ENCODE measurements at regions not wholly inside any gene's neighbourhood (a gene's known extent, or its start where the extent isn't known, plus 50 kb on each side); places are given as distances from the start of the nearest gene placed in this dataset.
"Not testable (repeated sequence)": the region's sequence is repeated elsewhere in the genome, so short reads cannot be mapped to it uniquely, and the experiment has no call there.

DNA sequence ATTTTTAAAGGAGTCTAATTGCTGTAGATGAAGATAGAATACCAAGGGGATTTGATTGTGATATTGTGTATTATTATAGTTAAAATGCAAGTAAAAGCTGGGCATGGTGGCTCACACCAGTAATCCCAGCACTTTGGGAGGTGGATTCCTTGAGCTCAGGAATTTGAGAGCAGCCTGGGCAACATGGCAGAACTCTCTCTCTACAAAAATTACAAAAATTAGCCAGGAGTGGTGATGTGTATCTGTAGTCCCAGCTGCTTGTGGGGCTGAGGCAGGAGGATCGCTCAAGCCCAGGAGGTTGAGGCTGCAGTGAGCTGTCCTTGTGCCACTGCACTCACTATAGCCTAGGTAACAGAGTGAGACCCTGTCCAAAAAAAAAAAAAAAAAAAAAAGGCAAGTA is 687.0 kb downstream of the NUP35 start:
- DNase-seq (ENCODE audit: low read depth, low spot score): no peak
- no peaks in the 10 kb centered on the region for H3K36me3 ChIP-seq (ENCODE audit: insufficient read depth, low read length)
- TF ChIP-seq FOXP2 (optimal IDR thresholded peaks at IDR 0.05; ENCODE audit: control extremely low read depth, extremely low read length, insufficient read depth) (no peak), EZH2 (IDR thresholded peaks at IDR 0.05) (no peak), POLR2AphosphoS5 (IDR thresholded peaks at IDR 0.05; ENCODE audit: borderline replicate concordance, low read depth, low read length) (no peak)
- no peak overlapping the region for H3K4me3 ChIP-seq
- no peaks in the 10 kb centered on the region for H3K9me3 ChIP-seq (ENCODE audit: low read depth, low read length)
- H3K9ac ChIP-seq (ENCODE audit: insufficient read length): no peak overlapping the region
- H3K27ac ChIP-seq: no peak overlapping the region

DNA sequence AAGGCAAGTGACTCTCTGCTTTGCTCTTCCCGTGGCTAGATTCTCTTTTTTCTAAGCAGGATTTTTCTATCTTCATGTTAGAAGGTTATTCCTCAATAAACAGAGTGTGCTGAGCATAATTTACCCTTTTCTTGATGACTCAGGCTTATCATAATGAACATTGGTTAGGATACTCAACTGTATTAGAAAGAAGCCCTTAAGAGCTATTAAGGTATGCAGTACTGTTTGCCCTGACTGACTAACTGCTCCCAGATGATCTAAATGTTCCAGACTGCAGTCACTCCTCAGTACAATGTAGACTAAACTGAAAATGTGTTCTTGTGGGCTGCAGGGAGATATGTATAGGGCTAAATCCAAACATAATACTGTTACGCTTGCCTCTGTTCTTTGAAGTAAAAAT is 687.8 kb downstream of the NUP35 start:
- Histone ChIP-seq H3K9ac (ENCODE audit: insufficient read length) (no peak overlapping the region), H3K36me3 (ENCODE audit: insufficient read depth, low read length) (no peaks in the 10 kb centered on the region), H3K27ac (no peak overlapping the region), H3K9me3 (ENCODE audit: low read depth, low read length) (no peaks in the 10 kb centered on the region), H3K4me3 (no peak overlapping the region)
- TF ChIP-seq EZH2 (IDR thresholded peaks at IDR 0.05): no peak
- TF ChIP-seq FOXP2 (optimal IDR thresholded peaks at IDR 0.05; ENCODE audit: control extremely low read depth, extremely low read length, insufficient read depth): no peak
- no peak for DNase-seq (ENCODE audit: low read depth, low spot score)

GRCh38 chr2:183825710-183826109 is 701.5 kb downstream of the NUP35 start:
- no peak for DNase-seq (ENCODE audit: low read depth, low spot score)
- TF ChIP-seq FOXP2 (optimal IDR thresholded peaks at IDR 0.05; ENCODE audit: control extremely low read depth, extremely low read length, insufficient read depth) (no peak), POLR2AphosphoS5 (IDR thresholded peaks at IDR 0.05; ENCODE audit: borderline replicate concordance, low read depth, low read length) (no peak), EZH2 (IDR thresholded peaks at IDR 0.05) (no peak)
- no peaks in the 10 kb centered on the region for H3K36me3 ChIP-seq (ENCODE audit: insufficient read depth, low read length)
- no peak overlapping the region for H3K4me3 ChIP-seq
- H3K27ac ChIP-seq: no peak overlapping the region
- no peak overlapping the region for H3K9ac ChIP-seq (ENCODE audit: insufficient read length)
- no peaks in the 10 kb centered on the region for H3K9me3 ChIP-seq (ENCODE audit: low read depth, low read length)

DNA sequence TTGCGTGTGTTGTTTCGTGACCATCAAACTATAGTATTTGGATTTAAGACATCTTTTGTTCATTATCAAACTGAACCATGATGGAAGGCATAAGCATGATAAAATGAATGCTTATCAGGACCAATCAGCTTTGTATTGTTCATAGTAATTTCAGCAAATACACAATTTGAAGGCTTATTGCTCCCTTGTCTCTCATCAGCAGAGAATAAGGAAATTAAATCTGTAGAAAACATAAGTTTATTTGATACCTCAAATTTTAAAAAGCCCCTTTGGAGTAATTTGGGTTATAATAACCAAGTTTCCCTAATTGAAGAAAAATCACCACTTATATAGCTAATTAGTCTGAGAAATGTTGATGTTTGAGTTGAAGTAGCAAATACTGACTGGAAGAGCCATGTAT is 705.7 kb downstream of the NUP35 start:
- no peaks in the 10 kb centered on the region for H3K36me3 ChIP-seq (ENCODE audit: insufficient read depth, low read length)
- H3K4me3 ChIP-seq: no peak overlapping the region
- TF ChIP-seq POLR2AphosphoS5 (IDR thresholded peaks at IDR 0.05; ENCODE audit: borderline replicate concordance, low read depth, low read length): no peak
- no peak for TF ChIP-seq FOXP2 (optimal IDR thresholded peaks at IDR 0.05; ENCODE audit: control extremely low read depth, extremely low read length, insufficient read depth)
- no peak for TF ChIP-seq EZH2 (IDR thresholded peaks at IDR 0.05)
- no peak for DNase-seq (ENCODE audit: low read depth, low spot score)
- H3K27ac ChIP-seq: no peak overlapping the region
- H3K9me3 ChIP-seq (ENCODE audit: low read depth, low read length): no peaks in the 10 kb centered on the region
- no peak overlapping the region for H3K9ac ChIP-seq (ENCODE audit: insufficient read length)

DNA sequence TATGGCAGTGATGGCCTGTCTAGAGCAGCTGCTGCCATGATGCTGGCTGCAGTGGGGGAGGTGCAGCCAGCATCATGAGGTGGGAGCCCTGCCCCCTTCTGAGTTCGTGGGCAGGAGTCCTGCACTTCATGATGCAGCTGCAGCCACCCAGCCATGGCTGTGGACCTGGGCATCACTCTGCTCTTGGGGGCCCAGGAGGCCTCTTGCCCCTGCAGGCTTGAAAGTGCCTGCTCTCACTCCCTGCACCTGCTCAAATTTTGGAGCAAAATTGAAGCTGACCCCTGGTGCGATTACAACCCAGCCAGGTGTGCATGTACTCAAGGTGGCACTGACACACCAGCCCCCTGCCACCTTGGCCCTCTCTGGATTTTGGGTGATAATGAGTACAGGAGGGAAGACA is 712.9 kb downstream of the NUP35 start:
- Histone ChIP-seq H3K36me3 (ENCODE audit: insufficient read depth, low read length) (no peaks in the 10 kb centered on the region), H3K27ac (no peak overlapping the region), H3K9ac (ENCODE audit: insufficient read length) (no peak overlapping the region), H3K9me3 (ENCODE audit: low read depth, low read length) (no peaks in the 10 kb centered on the region), H3K4me3 (no peak overlapping the region)
- TF ChIP-seq FOXP2 (optimal IDR thresholded peaks at IDR 0.05; ENCODE audit: control extremely low read depth, extremely low read length, insufficient read depth): no peak
- no peak for TF ChIP-seq POLR2AphosphoS5 (IDR thresholded peaks at IDR 0.05; ENCODE audit: borderline replicate concordance, low read depth, low read length)
- no peak for TF ChIP-seq EZH2 (IDR thresholded peaks at IDR 0.05)
- no peak for DNase-seq (ENCODE audit: low read depth, low spot score)

GRCh38 chr2:183838295-183838694 is 714.1 kb downstream of the NUP35 start:
- no peak for DNase-seq (ENCODE audit: low read depth, low spot score)
- Histone ChIP-seq H3K27ac (no peak overlapping the region), H3K4me3 (no peak overlapping the region), H3K9ac (ENCODE audit: insufficient read length) (no peak overlapping the region), H3K9me3 (ENCODE audit: low read depth, low read length) (no peaks in the 10 kb centered on the region), H3K36me3 (ENCODE audit: insufficient read depth, low read length) (no peaks in the 10 kb centered on the region)
- TF ChIP-seq POLR2AphosphoS5 (IDR thresholded peaks at IDR 0.05; ENCODE audit: borderline replicate concordance, low read depth, low read length) (no peak), EZH2 (IDR thresholded peaks at IDR 0.05) (no peak), FOXP2 (optimal IDR thresholded peaks at IDR 0.05; ENCODE audit: control extremely low read depth, extremely low read length, insufficient read depth) (no peak)

DNA sequence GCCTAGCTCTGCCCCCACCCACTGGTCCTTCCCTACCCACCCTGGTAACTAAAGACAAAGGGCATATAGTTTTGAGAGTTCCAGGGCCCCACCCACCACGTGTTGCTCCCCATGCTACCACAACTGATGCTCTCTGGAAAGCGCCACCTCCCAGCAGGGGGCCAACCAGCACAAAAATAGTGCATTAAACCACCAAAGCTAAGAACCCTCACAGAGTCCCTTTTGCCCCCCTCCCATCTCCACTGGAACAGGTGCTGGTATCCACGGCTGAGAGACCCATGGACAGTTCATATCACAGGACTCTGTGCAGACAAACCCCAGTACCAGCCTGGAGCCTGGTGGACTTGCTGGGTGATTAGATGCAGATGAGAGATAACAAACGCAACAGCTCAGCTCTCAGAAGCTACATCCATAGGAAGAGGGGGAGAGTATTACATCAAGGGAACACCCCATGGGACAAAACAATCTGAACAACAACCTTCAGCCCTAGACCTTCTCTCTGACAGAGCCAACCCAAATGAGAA is 715.9 kb downstream of the NUP35 start:
- no peak overlapping the region for H3K27ac ChIP-seq
- no peak for DNase-seq (ENCODE audit: low read depth, low spot score)
- H3K9ac ChIP-seq (ENCODE audit: insufficient read length): no peak overlapping the region
- TF ChIP-seq FOXP2 (optimal IDR thresholded peaks at IDR 0.05; ENCODE audit: control extremely low read depth, extremely low read length, insufficient read depth): no peak
- TF ChIP-seq EZH2 (IDR thresholded peaks at IDR 0.05): no peak
- no peak for TF ChIP-seq POLR2AphosphoS5 (IDR thresholded peaks at IDR 0.05; ENCODE audit: borderline replicate concordance, low read depth, low read length)
- H3K36me3 ChIP-seq (ENCODE audit: insufficient read depth, low read length): no peaks in the 10 kb centered on the region
- no peak overlapping the region for H3K4me3 ChIP-seq
- H3K9me3 ChIP-seq (ENCODE audit: low read depth, low read length): no peaks in the 10 kb centered on the region

DNA sequence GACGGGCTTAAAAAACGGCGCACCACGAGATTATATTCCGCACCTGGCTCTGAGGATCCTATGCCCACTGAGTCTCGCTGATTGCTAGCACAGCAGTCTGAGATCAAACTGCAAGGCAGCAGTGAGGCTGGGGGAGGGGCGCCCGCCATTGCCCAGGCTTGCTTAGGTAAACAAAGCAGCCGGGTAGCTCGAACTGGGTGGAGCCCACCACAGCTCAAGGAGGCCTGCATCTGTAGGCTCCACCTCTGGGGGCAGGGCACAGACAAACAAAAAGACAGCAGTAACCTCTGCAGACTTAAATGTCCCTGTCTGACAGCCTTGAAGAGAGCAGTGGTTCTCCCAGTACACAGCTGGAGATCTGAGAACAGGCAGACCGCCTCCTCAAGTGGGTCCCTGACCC is 725.6 kb downstream of the NUP35 start:
- not testable (repeated sequence) for H3K36me3 ChIP-seq (ENCODE audit: insufficient read depth, low read length); H3K9me3 ChIP-seq (ENCODE audit: low read depth, low read length); H3K27ac ChIP-seq; DNase-seq (ENCODE audit: low read depth, low spot score); H3K4me3 ChIP-seq; H3K9ac ChIP-seq (ENCODE audit: insufficient read length)

- H3K36me3 ChIP-seq (ENCODE audit: insufficient read depth, low read length): no peaks in the 10 kb centered on the region
- H3K4me3 ChIP-seq: no peak overlapping the region
- TF ChIP-seq EZH2 (IDR thresholded peaks at IDR 0.05) (no peak), FOXP2 (optimal IDR thresholded peaks at IDR 0.05; ENCODE audit: control extremely low read depth, extremely low read length, insufficient read depth) (no peak), POLR2AphosphoS5 (IDR thresholded peaks at IDR 0.05; ENCODE audit: borderline replicate concordance, low read depth, low read length) (no peak)
- no peak overlapping the region for H3K27ac ChIP-seq
- DNase-seq (ENCODE audit: low read depth, low spot score): no peak
- H3K9ac ChIP-seq (ENCODE audit: insufficient read length): no peak overlapping the region
- H3K9me3 ChIP-seq (ENCODE audit: low read depth, low read length): no peaks in the 10 kb centered on the region
These were observed 734.9 kb downstream of the NUP35 start for GRCh38 chr2:183859129-183859528.
